Lower leg skin (tissue), 4 donors: ENCODE measurements at regions not wholly inside any gene's neighbourhood (a gene's known extent, or its start where the extent isn't known, plus 50 kb on each side); places are given as distances from the start of the nearest gene placed in this dataset.

Experiments
- DNase-seq, 2 donors: peaks; one replicate each; pipeline ENCODE4 v3.0.0-alpha.2; 2019; ENCODE audit warnings: low spot score in 2 of 2
- H3K4me3 ChIP-seq: fragments of 200-600 bp; sonication (generic); 2 replicates; pipeline ENCODE4 v1.5.1; 2017; ENCODE audit warnings: mild to moderate bottlenecking, low read depth; ENCODE audit not compliant: poor library complexity, severe bottlenecking
- POLR2A ChIP-seq, 2 donors: fragments of 450-650 bp; IDR thresholded peaks; one replicate each; pipeline ENCODE4 v1.6.1; 2016 to 2017; ENCODE audit warnings: antibody characterized with exemption in 2 of 2, mild to moderate bottlenecking in 1 of 2, moderate library complexity in 1 of 2
- WGBS, 2 donors: methylation state at CpG; one replicate each; pipeline ENCODE4 v1.1.5; 2018; 5-methylcytosine and 5-hydroxymethylcytosine counted together
- intact Hi-C: fragments of 100-400 bp; cut with DNase I; formaldehyde crosslinking; loops from one replicate; pipeline ENCODE4 v1.15.0; 2023; ENCODE audit warnings: low total_unique reads
- TF ChIP-seq, protein P1 (sequence below), 3 donors: fragments of 450-650 bp; IDR thresholded peaks; one replicate each; pipeline ENCODE4 v1.5.1; 2016; ENCODE audit warnings: antibody characterized with exemption in 3 of 3, mild to moderate bottlenecking in 3 of 3, moderate library complexity in 2 of 3

DNA sequence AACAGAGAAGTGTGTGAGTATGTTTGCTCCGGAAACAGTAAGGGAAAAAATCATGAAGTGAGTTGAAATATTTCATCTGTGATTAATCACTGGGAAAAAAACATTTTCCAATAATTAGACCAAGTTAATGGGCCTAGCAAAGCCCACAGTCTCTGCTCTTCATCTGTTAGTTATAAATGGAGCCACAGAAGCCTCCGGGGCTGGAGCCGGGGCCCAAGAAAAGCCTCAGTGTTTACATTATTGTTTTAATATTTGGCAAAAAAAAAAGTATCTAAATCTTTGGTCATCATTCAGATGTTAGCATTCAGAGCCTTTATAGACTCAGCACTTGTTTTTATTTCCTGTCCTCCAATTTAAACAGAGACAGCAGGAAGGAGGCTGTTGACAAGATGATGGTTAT, 115.0 kb downstream of the UBE2U start:
- DNase-seq: no peak
- no peak overlapping the region for H3K4me3 ChIP-seq
- 57 to 74% methylated on average over 3 of the region's 3 CpGs for WGBS, 2 donors
- no peak for TF ChIP-seq POLR2A (IDR thresholded peaks at IDR 0.05)
- TF ChIP-seq, protein P1, sequence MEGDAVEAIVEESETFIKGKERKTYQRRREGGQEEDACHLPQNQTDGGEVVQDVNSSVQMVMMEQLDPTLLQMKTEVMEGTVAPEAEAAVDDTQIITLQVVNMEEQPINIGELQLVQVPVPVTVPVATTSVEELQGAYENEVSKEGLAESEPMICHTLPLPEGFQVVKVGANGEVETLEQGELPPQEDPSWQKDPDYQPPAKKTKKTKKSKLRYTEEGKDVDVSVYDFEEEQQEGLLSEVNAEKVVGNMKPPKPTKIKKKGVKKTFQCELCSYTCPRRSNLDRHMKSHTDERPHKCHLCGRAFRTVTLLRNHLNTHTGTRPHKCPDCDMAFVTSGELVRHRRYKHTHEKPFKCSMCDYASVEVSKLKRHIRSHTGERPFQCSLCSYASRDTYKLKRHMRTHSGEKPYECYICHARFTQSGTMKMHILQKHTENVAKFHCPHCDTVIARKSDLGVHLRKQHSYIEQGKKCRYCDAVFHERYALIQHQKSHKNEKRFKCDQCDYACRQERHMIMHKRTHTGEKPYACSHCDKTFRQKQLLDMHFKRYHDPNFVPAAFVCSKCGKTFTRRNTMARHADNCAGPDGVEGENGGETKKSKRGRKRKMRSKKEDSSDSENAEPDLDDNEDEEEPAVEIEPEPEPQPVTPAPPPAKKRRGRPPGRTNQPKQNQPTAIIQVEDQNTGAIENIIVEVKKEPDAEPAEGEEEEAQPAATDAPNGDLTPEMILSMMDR (IDR thresholded peaks at IDR 0.05): no peak
- intact Hi-C loops: no loop called here

DNA sequence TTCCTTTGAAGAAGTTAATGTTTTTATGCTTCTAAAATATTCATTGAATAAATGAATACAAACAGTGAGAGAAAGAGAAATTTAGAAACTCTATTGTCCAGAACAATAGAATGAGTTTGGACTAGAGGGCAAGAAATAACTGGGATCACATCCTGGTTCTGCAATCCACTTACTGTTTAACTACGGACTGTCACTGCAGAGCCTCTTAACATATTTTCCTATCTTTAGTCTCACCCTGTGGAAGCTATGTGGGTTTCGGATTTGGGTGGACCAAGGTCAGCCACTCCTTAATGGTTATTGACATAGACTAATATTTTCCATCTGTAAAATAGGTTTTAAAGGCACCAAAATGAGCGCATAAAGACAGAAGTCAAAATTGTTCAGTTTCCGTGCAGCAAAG, 116.6 kb downstream of the UBE2U start:
- intact Hi-C loops: no loop called here
- 73% methylated on average over 4 of the region's 4 CpGs for WGBS, 2 donors
- DNase-seq: no peak
- no peak for TF ChIP-seq POLR2A (IDR thresholded peaks at IDR 0.05)
- TF ChIP-seq, protein P1 (IDR thresholded peaks at IDR 0.05): no peak
- H3K4me3 ChIP-seq: no peak overlapping the region

DNA sequence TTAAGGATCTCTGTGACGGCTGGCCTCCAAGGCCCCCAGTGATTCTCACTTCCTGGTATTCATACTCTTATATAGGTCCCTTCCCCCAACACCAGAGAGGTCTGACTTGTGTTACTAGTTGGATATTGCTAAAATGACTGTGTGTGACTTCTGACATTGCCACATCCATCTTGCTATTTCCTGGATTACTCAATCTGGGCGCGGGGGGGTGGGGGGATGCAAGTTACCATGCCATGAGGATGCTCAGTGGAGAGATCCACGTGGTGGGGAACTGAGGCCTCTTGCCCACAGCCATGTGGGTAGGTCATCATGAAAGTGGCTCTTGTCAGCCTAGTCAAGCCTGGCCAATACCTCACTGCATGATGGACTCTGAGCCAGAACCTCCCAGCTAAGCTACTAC, 117.0 kb downstream of the UBE2U start:
- WGBS, 2 donors: 30 to 54% methylated on average over 4 of the region's 4 CpGs
- DNase-seq: no peak

DNA sequence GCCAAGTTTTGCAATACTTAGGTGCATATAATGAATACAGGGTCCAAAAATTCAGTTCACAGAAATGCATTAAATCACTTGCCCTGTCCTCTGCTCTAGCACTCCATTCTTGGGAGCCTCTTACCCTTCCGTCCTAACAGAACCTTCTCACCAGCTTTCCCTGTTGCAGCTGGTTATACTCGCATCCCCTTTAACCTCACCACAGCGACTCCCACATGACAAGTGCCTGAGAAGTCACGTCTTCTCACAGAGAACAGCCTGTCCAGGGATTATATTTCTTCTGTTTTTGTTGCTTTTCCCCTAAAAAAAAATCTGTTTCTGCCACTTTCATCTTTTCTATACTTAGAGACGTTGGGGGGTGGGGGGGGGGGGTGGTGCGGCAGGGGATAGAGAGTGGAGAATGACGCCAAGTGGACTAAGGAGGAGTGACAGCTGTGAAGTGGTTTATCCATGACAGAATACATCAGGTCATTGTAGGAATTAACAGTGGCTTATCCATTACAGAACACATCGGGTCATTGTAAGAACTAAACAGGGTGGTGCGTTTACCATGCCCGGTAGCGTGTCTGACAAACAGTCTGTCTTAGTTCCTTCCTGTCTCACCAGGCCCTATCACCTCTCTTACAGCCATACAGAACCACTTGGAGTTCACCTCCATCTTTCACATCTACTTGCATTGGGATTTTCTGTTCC, 117.6 kb downstream of the UBE2U start:
- WGBS, 2 donors: 89 to 92% methylated on average over 11 of the region's 11 CpGs

More for the DNA sequence above, 117.0 kb downstream of the UBE2U start:
- intact Hi-C loops: no loop called here
- TF ChIP-seq POLR2A (IDR thresholded peaks at IDR 0.05): no peak
- TF ChIP-seq, protein P1 (IDR thresholded peaks at IDR 0.05): no peak
- H3K4me3 ChIP-seq: no peak overlapping the region

DNA sequence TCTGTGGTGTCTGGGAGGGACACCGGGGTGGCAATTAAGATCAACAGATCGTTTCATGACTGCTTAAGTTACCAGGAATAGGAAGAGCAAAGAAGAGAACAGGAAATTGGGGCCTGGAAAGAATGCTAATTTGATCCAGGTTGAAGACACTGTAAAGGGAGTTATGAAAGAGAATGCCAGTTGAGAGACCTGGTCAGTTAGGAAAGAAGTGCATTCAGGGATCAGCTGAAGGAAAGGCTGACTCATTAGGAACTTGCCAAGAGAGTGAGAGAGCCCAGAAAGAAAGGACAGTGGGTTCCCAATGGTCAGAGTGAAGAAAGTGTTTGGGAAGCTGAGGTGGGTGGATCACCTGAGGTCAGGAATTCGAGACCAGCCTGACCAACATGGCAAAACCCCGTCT, 119.6 kb downstream of the UBE2U start:
- no peak overlapping the region for H3K4me3 ChIP-seq
- intact Hi-C loops: no loop called here
- no peak for DNase-seq
- no peak for TF ChIP-seq POLR2A (IDR thresholded peaks at IDR 0.05)
- WGBS, 2 donors: 82 to 84% methylated on average over 4 of the region's 4 CpGs

More for the DNA sequence above, 117.6 kb downstream of the UBE2U start:
- no peak for DNase-seq
- TF ChIP-seq, protein P1 (IDR thresholded peaks at IDR 0.05): no peak
- TF ChIP-seq POLR2A (IDR thresholded peaks at IDR 0.05): no peak
- H3K4me3 ChIP-seq: no peak overlapping the region
- intact Hi-C loops: no loop called here

DNA sequence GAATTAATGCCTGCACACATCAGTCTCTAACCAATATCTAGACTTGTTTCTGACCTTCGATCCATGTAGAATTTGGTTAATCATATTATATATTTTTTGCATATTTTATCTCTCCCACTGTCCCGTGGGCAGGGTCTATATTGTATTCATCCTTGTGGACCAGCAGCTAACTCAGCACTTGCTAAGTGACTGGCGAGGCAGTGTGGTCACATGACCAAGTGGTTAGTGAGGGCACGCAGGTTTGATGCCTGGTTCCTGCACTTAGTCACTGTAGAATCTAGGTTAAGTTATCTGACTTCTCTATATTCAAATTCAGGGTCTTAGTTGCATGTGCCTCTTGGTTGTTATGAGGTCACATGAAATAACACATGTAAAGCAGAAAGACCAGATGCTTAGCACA, 120.5 kb downstream of the UBE2U start:
- 70 to 77% methylated on average over 4 of the region's 4 CpGs for WGBS, 2 donors
- intact Hi-C loops: no loop called here

More for the DNA sequence above, 120.5 kb downstream of the UBE2U start:
- TF ChIP-seq POLR2A (IDR thresholded peaks at IDR 0.05): no peak
- TF ChIP-seq, protein P1 (IDR thresholded peaks at IDR 0.05): no peak
- DNase-seq: peak in 1 of 2 donors; percentile 25
- H3K4me3 ChIP-seq: no peak overlapping the region
